A172 (cell line): ENCODE measurements at regions not wholly inside any gene's neighbourhood (a gene's known extent, or its start where the extent isn't known, plus 50 kb on each side); places are given as distances from the start of the nearest gene placed in this dataset.
A peak's percentile ranks its signal among the peaks of the same experiment; 100 is the strongest.

Experiments used
- DNase-seq: peaks from one replicate; pipeline ENCODE4 v3.0.0-alpha.2; 2015; ENCODE audit warnings: low spot score

DNA sequence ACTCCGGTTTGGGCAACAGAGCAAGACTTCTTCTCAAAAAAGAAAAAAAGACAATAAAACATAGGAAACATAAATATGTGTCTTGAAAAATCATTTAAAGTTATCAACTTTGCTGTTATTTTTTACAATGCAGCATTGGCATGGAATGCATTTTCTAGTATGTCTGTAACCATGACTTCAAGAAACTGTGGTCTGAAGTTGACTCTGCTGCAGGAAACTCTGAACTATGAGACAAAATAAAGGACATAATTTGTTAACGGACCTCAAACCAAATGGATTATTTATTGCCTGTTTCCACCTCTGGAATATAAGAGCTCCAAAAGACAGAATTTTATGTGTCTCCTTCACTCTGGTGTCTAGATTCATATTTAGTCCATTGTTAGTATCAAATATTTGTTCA lies 79.1 kb downstream of the TRIB2 start:
- no peak for DNase-seq

DNA sequence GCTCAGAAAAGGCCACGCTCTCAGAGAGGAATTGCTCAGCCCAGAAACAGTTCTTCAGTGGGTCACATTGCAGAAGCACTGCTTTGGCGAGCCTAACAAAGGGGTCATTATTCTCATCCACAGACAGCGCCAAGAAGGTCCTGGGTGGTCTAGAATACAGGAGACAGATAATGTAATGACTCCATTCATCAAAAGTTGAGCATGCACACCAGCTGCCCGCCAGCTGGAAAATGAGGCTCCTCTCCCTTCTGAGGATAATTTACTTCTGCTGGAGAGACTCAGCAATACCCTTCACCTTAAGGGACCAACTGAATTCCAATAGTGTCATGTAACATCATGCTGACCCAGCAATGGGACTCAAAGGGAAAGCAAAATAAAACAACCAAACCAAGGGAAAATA lies 79.9 kb downstream of the TRIB2 start:
- DNase-seq = no peak

DNA sequence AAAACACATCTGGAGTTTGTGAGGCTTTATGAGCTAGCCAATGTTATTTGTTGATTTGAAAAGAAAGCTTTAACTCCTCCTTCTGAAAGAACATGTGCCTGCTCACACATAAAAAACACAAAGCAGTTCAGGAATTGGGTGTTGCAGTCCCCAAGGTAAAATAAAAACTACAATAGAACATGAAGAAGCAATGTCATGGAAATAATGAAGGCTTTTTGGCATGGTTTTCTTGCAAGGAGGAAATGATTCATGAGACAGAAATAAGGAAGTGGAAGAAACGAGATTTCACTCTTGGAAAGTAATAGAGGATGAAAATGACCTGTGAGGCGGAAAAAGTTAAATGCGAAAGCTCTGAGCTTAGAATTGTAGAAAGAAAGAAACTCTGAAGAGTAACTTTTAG lies 81.1 kb downstream of the TRIB2 start:
- DNase-seq = peak; percentile 70

- no peak for DNase-seq
Observed at GRCh38 chr2:12803607-12804006, 86.9 kb downstream of the TRIB2 start.

GRCh38 chr2:12804091-12804856 lies 87.5 kb downstream of the TRIB2 start:
- no peak for DNase-seq

GRCh38 chr2:12805033-12805432 lies 88.3 kb downstream of the TRIB2 start:
- no peak for DNase-seq

GRCh38 chr2:12806549-12807242 lies 90.0 kb downstream of the TRIB2 start:
- DNase-seq = no peak

GRCh38 chr2:12807907-12808810 lies 91.4 kb downstream of the TRIB2 start:
- no peak for DNase-seq

- no peak for DNase-seq
Observed at GRCh38 chr2:12809526-12809925, 92.8 kb downstream of the TRIB2 start.

GRCh38 chr2:12811916-12812315 lies 95.2 kb downstream of the TRIB2 start:
- no peak for DNase-seq

- DNase-seq = no peak
Observed at GRCh38 chr2:12813166-12813565, 96.4 kb downstream of the TRIB2 start.

DNA sequence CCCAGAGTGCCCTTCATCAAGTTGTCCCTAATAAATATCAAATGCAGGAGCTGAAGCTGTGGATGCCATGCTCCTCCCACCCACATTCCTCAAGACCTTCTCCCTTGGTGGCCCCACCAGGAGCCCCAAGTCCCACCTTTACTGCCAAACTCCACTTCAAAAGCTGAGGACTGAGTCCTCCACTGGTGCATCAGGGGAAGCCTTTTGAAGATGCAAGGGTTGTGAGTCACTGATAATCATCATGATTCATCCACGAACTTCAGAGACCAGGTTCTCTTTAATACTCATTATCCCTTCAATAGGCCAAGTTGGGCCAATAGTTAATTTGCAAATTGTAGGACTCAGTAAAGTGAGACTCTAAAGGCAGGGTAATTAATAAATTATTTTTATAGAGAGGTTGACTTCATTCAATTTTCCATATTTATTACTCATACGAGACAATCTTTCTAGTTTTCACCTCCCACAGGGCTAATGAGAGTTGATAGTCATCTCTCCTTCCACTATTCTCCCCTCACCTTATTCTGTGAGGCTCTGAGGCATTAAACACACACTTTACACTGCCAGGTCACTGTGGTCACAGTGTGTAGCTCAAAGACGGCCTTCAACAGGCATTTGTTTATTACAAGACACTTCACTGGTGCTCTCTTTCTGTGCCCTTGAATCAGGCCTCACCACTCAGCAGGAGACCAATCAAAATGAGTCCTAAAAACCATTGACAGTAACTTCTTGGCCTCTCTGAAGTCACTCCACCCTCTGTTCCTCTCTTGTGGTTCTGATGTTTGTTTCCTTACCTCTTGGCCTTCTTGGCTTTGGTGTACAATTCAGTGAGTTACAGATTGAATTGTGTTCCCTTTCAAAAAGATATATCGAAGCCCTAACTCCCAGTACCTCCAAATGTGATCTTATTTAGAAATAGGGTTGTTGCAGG lies 99.9 kb downstream of the TRIB2 start:
- DNase-seq = peak; percentile 75

DNA sequence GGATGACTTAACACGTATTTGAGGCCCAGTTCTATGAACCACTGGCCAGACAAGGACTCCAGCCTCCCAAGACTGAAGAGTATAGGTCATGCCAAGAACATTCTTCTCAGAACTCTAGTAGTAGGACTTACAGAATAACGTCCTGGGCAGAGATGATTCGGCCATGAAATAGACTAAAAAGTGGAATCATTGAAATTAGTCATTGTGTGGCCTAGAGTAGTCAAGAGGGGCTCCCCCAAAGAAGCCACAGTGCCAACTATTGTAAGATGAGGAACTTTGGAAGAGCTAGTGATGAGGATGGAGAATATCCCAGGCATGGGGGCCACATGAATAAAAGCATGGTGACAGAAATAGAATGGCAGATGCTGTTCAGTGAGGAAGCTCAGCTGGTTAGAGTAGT lies 101.1 kb downstream of the TRIB2 start:
- no peak for DNase-seq

DNA sequence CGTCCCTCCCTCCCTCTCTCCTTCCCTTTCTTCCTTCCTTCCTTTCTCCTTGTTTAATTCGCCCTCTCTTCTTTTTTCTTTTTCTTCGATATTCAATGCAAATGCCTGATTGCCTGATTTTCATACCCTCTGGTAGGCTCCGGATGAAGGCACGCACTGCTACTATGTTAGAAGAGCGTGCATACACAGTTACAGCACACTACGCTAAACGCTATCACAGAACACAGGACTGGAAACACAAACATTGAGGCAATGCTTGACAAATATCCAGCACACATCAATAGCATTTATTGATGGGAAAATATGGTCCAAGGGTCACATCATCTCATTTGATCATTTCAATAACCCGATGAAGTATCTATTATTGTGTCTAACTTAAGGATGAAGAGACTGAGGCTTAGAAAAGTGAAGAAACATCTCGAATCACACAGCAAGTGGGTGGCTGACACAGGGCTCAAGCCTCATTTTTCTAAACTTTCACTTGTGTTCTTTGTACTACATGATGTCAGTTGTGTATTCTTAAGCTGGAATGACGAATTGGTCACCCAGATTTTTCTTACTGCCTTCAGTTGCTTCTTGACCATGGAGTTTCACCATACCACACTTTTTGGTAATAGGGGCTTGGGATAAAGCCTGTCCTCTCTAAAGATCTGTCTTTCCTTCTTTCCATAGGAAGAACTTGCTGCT lies 101.8 kb downstream of the TRIB2 start:
- DNase-seq = no peak

- DNase-seq = peak; percentile 97
Observed at GRCh38 chr2:12819103-12819475, 102.4 kb downstream of the TRIB2 start.

DNA sequence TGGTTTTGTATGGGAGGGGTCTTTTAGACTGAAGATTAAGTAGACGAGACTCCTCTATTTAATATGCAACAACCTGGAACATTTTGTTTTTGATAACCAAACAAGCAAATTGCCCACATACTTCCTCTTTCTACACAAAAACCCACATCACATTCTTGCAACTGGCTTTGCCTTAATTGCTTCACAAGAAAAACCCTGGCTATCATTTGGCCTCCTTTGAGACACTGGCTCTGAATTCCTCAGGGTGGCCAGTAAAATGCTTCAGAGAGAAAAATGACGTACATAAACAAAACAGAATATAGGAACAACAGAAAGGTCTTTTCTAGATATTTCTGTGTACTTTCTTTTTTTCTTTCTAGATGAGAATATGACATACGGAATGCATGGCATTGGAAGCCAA lies 103.0 kb downstream of the TRIB2 start:
- peak; percentile 40 for DNase-seq

GRCh38 chr2:12821656-12822055 lies 104.9 kb downstream of the TRIB2 start:
- no peak for DNase-seq

- peak; percentile 65 for DNase-seq
Observed at GRCh38 chr2:12824351-12824777, 107.6 kb downstream of the TRIB2 start.

GRCh38 chr2:12824778-12825379 lies 108.1 kb downstream of the TRIB2 start:
- DNase-seq = peak; percentile 2

DNA sequence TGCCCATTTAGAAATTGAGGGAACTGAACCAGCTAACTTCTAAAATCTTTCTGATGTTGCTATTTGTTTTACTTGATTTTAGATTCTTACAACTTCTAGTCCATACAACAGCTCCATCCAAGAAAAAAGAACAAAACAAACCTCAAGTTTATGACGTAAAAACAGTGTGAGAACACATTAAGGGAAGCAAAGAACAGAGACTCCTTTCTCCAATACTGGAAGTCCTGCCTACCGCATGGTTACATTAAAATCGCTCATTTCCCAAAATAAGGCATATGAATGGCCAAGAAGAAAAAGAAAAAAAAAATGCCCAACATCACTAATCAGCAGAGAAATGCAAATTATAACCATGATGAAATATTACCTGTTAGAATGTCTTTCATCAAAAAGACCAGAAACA lies 110.0 kb downstream of the TRIB2 start:
- DNase-seq = no peak
